T-helper 2 cell treated with Interferon-gamma antibody and Interleukin-4, amounts not matched to agents 5 μg/mL and 100 μg/mL, for 36 hours (primary cell): ENCODE measurements at regions not wholly inside any gene's neighbourhood (a gene's known extent, or its start where the extent isn't known, plus 50 kb on each side); places are given as distances from the start of the nearest gene placed in this dataset.

Experiments used
- DNase-seq: peaks from one replicate; pipeline ENCODE4 v3.0.0; 2021; ENCODE audit warnings: low spot score
- H3K27ac Mint-ChIP-seq: one replicate; pipeline ENCODE4 v1.8.0; 2021; ENCODE audit warnings: mild to moderate bottlenecking, mixed read lengths
- H3K27me3 Mint-ChIP-seq: one replicate; pipeline ENCODE4 v1.8.0; 2021; ENCODE audit warnings: low read depth, mixed read lengths
- H3K36me3 Mint-ChIP-seq: one replicate; pipeline ENCODE4 v1.8.0; 2021; ENCODE audit warnings: low read depth, mixed read lengths
- H3K4me1 Mint-ChIP-seq: one replicate; pipeline ENCODE4 v1.8.0; 2021; ENCODE audit warnings: low read depth, mixed read lengths
- H3K4me3 Mint-ChIP-seq: one replicate; pipeline ENCODE4 v1.8.0; 2022; ENCODE audit warnings: mild to moderate bottlenecking, moderate library complexity, mixed read lengths
- H3K9me3 Mint-ChIP-seq: one replicate; pipeline ENCODE4 v1.8.0; 2021; ENCODE audit warnings: mixed read lengths

DNA sequence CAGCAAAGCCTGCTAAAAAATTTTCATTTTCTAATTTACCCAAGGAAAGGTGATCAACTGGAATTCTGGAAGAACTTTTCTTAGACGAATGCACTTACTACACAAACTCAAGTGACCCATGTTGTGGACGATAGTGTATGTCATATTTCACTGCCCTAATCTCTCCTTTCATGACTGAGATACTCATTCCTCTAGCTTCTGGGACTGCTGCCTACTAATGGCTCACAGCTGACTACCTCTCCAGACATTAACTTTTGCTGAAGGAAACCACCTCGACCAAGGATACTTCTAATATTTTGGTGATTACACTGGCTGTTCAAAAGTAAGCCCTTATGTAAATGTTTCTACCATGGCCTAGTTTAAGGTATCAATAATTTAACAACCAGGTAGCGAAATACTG lies 959.9 kb upstream of the GHITM start:
- peaks cover 30% of the 10 kb centered on the region for H3K9me3 Mint-ChIP-seq
- no peak for DNase-seq
- H3K4me1 Mint-ChIP-seq, result no peaks in the 10 kb centered on the region

GRCh38 chr10:83182076-83182475 lies 957.2 kb upstream of the GHITM start:
- no peak overlapping the region for H3K27ac Mint-ChIP-seq
- no peaks in the 10 kb centered on the region for H3K36me3 Mint-ChIP-seq
- DNase-seq, result no peak
- H3K4me1 Mint-ChIP-seq, result no peaks in the 10 kb centered on the region
- no peaks in the 10 kb centered on the region for H3K27me3 Mint-ChIP-seq
- H3K9me3 Mint-ChIP-seq, result peaks cover 28% of the 10 kb centered on the region
- no peak overlapping the region for H3K4me3 Mint-ChIP-seq

More for the DNA sequence above, 959.9 kb upstream of the GHITM start:
- H3K27me3 Mint-ChIP-seq, result no peaks in the 10 kb centered on the region
- no peak overlapping the region for H3K4me3 Mint-ChIP-seq
- H3K36me3 Mint-ChIP-seq, result no peaks in the 10 kb centered on the region
- H3K27ac Mint-ChIP-seq, result no peak overlapping the region

DNA sequence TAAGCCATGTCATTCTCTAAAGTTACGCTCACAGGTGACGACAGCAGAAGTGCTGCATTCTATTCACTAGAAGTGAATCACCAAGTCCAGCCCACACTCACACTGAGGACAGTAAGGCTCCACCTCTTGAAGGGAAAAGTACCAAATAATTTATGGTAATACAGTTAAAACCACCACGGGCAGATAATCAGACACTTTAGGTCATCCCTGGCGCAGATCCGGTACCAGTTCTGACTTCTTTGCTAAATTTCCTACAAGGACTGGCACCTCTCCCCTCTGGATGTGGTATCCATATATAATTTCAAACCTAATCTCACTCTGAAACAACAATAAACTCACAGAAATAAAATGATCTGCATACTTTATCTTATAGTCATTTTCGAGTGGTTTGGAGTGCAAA lies 954.7 kb upstream of the GHITM start:
- H3K27me3 Mint-ChIP-seq, result no peaks in the 10 kb centered on the region
- no peak for DNase-seq
- H3K36me3 Mint-ChIP-seq, result no peaks in the 10 kb centered on the region
- no peaks in the 10 kb centered on the region for H3K4me1 Mint-ChIP-seq
- H3K4me3 Mint-ChIP-seq, result no peak overlapping the region
- H3K27ac Mint-ChIP-seq, result no peak overlapping the region
- H3K9me3 Mint-ChIP-seq, result peaks cover 16% of the 10 kb centered on the region

DNA sequence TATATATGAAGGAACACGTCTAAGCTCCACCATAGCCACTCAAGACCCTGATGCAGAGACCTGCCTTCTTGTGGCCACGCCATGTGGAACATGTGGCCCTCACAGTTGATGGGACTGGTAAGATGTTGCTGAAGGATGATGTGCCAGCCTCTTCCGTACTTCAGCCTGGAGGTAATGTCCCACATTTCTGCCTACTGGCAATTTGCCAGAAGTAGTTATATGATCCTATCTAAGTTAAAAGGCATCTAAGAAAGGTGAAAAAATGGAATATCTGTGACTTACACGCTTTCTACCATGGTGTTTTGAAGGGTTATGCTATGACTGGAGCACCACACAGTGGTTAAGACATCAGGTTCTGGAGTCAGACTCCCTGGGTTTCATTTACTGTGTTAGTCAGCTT lies 948.7 kb upstream of the GHITM start:
- no peaks in the 10 kb centered on the region for H3K4me1 Mint-ChIP-seq

DNA sequence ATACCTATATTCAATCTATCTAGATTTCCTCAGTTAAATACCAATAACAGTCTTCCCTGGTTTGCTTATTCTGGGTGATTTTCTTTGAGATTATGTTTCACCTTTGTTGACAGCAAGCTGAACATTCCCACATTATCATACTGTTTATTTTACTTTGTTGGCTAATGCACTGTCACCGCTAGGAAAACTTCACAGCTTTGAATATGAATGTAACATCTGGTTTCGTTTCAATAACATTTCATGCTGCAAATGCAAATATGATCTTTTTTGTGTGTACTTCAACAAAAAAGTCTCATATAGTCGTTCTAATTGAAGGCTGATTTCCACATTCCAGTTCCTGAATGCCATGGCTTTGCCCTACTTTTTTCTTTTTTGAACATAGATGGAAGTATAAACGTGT lies 946.3 kb upstream of the GHITM start:
- no peak overlapping the region for H3K4me3 Mint-ChIP-seq
- no peak overlapping the region for H3K27ac Mint-ChIP-seq
- no peaks in the 10 kb centered on the region for H3K36me3 Mint-ChIP-seq
- H3K4me1 Mint-ChIP-seq, result no peaks in the 10 kb centered on the region
- no peak for DNase-seq
- H3K9me3 Mint-ChIP-seq, result peaks cover 6% of the 10 kb centered on the region
- H3K27me3 Mint-ChIP-seq, result no peaks in the 10 kb centered on the region

More for the DNA sequence above, 948.7 kb upstream of the GHITM start:
- H3K9me3 Mint-ChIP-seq, result peaks cover 9% of the 10 kb centered on the region
- no peaks in the 10 kb centered on the region for H3K36me3 Mint-ChIP-seq
- no peaks in the 10 kb centered on the region for H3K27me3 Mint-ChIP-seq
- DNase-seq, result no peak
- no peak overlapping the region for H3K27ac Mint-ChIP-seq
- no peak overlapping the region for H3K4me3 Mint-ChIP-seq

- peaks cover 6% of the 10 kb centered on the region for H3K9me3 Mint-ChIP-seq
- H3K36me3 Mint-ChIP-seq, result no peaks in the 10 kb centered on the region
- no peak for DNase-seq
- no peaks in the 10 kb centered on the region for H3K27me3 Mint-ChIP-seq
- H3K4me3 Mint-ChIP-seq, result no peak overlapping the region
- no peaks in the 10 kb centered on the region for H3K4me1 Mint-ChIP-seq
- H3K27ac Mint-ChIP-seq, result no peak overlapping the region
Observed at GRCh38 chr10:83195021-83195420, 944.3 kb upstream of the GHITM start.

- no peaks in the 10 kb centered on the region for H3K27me3 Mint-ChIP-seq
- no peaks in the 10 kb centered on the region for H3K4me1 Mint-ChIP-seq
- H3K27ac Mint-ChIP-seq, result no peak overlapping the region
- no peaks in the 10 kb centered on the region for H3K36me3 Mint-ChIP-seq
- no peak overlapping the region for H3K4me3 Mint-ChIP-seq
- no peak for DNase-seq
- H3K9me3 Mint-ChIP-seq, result peaks cover 18% of the 10 kb centered on the region
Observed at GRCh38 chr10:83199374-83199773, 939.9 kb upstream of the GHITM start.

DNA sequence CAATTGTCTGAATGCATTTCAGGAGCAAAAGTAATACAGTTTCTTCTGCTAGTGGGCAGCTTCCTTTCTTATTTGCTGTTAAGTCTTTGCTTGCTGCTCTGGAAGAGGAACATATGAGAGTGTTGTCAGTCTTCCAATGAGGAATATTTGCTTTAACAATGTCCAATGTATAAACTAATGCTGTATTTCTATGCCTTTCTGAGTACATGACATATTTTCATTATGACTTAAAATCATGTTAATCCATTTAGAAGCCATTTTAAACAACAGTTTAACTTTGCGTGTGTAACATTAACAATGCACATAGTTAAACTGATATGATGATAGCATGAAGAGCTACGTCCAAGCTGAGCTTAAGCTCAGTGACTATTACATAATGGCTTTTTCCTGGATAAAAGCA lies 933.4 kb upstream of the GHITM start:
- peaks cover 18% of the 10 kb centered on the region for H3K9me3 Mint-ChIP-seq
- no peaks in the 10 kb centered on the region for H3K27me3 Mint-ChIP-seq

GRCh38 chr10:83212632-83213334 lies 926.5 kb upstream of the GHITM start:
- H3K27ac Mint-ChIP-seq, result no peak overlapping the region
- no peak overlapping the region for H3K4me3 Mint-ChIP-seq
- no peak for DNase-seq
- no peaks in the 10 kb centered on the region for H3K4me1 Mint-ChIP-seq
- no peaks in the 10 kb centered on the region for H3K36me3 Mint-ChIP-seq
- no peaks in the 10 kb centered on the region for H3K27me3 Mint-ChIP-seq
- peaks cover 4% of the 10 kb centered on the region for H3K9me3 Mint-ChIP-seq

More for the DNA sequence above, 933.4 kb upstream of the GHITM start:
- Mint-ChIP-seq H3K27ac (no peak overlapping the region), H3K4me3 (no peak overlapping the region), H3K4me1 (no peaks in the 10 kb centered on the region), H3K36me3 (no peaks in the 10 kb centered on the region)
- DNase-seq, result no peak

- H3K27ac Mint-ChIP-seq, result no peak overlapping the region
- no peaks in the 10 kb centered on the region for H3K36me3 Mint-ChIP-seq
Observed at GRCh38 chr10:83214136-83214535, 925.2 kb upstream of the GHITM start.

DNA sequence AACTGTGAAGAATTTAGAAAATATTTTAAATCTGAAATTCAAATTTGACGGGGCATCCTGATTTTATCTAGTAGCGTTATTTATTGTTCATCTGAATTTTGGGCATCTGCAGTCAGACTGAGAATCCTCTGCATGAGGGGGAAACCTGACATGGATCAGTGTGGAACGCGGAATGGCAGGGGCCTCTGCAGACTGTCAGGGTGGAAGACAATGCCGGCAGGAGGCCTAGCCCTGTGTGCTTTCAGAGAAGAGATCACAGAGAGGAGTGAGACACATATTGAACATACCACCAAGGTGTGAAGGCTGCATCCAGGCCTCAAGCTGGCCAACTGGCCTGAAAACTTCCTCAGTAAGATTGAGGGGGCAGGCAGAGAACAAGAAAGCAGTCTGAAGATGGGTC lies 921.1 kb upstream of the GHITM start:
- Mint-ChIP-seq H3K27ac (no peak overlapping the region), H3K27me3 (no peaks in the 10 kb centered on the region), H3K4me3 (no peak overlapping the region), H3K36me3 (no peaks in the 10 kb centered on the region), H3K9me3 (peaks cover 9% of the 10 kb centered on the region), H3K4me1 (no peaks in the 10 kb centered on the region)
- no peak for DNase-seq

More at GRCh38 chr10:83214136-83214535, 925.2 kb upstream of the GHITM start:
- Mint-ChIP-seq H3K4me3 (no peak overlapping the region), H3K4me1 (no peaks in the 10 kb centered on the region), H3K9me3 (peaks cover 4% of the 10 kb centered on the region), H3K27me3 (no peaks in the 10 kb centered on the region)
- DNase-seq, result no peak

GRCh38 chr10:83222300-83222699 lies 917.0 kb upstream of the GHITM start:
- DNase-seq, result no peak
- no peak overlapping the region for H3K4me3 Mint-ChIP-seq
- H3K9me3 Mint-ChIP-seq, result peaks cover 14% of the 10 kb centered on the region
- H3K4me1 Mint-ChIP-seq, result no peaks in the 10 kb centered on the region
- H3K27me3 Mint-ChIP-seq, result no peaks in the 10 kb centered on the region
- no peak overlapping the region for H3K27ac Mint-ChIP-seq
- no peaks in the 10 kb centered on the region for H3K36me3 Mint-ChIP-seq

DNA sequence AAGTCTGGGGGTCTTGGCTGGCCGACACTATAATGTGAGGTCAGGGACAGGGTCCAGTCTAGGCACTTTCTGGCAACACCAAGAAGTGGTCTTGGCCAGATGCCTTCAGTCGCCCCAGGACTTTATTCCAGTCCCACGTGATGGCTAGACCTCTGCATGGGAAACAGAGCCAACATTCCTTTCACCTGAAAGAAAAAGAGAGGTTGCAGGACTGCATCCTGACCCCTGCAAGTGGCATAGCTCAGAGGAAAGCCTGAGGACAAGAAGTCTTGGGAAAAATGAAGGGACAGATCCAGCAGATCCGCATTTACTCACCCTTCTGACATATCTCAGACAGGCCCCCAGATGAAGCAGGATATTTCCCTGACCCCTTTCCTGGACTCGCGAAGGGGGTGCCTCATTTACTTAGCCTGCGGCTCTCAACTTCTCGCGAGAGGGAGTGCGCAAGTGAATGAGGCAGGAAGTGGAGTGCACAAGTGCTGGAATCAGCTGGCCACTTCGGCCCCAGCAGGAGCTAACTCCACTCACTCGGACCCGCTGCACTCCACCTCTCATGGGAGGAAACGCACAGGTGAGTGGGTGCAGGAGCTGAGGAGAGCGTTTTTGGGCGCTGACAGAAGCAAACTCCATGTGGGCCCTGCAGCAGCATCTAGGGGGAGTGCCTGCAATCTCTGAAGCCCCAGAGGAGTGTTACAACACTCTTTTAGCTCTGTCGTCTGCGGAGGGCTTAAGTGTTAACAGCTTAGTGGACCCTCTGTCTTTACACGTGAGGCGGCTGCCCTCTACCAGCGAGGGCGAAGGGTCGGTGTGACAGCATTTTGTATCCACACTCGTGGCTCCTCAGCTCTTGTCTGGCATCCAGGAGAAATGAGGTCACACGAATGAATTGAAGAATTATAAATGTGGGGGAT lies 916.2 kb upstream of the GHITM start:
- DNase-seq, result no peak
- Mint-ChIP-seq H3K27ac (no peak overlapping the region), H3K9me3 (peaks cover 14% of the 10 kb centered on the region), H3K27me3 (no peaks in the 10 kb centered on the region), H3K4me1 (no peaks in the 10 kb centered on the region), H3K4me3 (no peak overlapping the region), H3K36me3 (no peaks in the 10 kb centered on the region)

DNA sequence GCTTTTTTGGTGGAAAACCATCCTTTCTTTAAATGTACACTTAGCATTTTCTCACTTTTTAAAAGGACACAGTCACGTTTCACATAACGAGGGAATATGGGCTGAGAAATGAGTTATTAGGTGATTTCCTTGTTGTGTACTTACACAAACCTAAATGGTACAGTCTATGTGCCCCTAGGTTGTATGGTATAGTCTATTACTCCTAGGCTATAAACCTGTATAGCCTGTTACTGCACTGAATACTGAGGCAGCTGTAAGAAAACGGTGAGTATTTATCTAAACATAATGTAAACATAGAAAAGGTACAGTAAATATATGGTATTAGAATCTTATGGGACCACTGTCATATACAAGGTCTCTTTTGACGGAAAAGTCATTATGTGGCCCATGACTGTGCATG lies 913.5 kb upstream of the GHITM start:
- no peaks in the 10 kb centered on the region for H3K36me3 Mint-ChIP-seq
- DNase-seq, result no peak
- H3K27me3 Mint-ChIP-seq, result no peaks in the 10 kb centered on the region
- no peak overlapping the region for H3K27ac Mint-ChIP-seq
- no peak overlapping the region for H3K4me3 Mint-ChIP-seq
- peaks cover 12% of the 10 kb centered on the region for H3K9me3 Mint-ChIP-seq
- no peaks in the 10 kb centered on the region for H3K4me1 Mint-ChIP-seq
